ENCODE measurements at regions not wholly inside any gene's neighbourhood (a gene's known extent, or its start where the extent isn't known, plus 50 kb on each side); places are given as distances from the start of the nearest gene placed in this dataset.

DNA sequence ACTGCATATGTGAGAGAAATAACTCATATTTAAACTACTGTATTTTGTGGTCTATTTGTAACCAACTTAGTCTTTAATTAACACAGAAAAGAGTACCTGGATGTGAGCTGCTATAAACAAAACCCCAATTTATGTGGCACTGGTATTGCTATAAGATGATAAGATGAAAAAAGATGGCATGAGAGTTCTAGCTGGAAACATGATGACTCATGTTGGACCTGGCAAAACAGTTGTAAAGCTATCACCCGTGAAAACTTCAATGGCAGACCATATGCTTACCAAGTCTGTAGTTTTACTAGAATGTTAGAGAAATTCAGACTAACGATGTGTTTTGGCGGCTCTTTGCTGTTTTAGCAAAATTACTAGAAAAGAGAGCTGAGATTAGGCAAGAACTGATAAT lies 69.6 kb upstream of the PCDH9 start:
- DNase-seq: no peak

DNA sequence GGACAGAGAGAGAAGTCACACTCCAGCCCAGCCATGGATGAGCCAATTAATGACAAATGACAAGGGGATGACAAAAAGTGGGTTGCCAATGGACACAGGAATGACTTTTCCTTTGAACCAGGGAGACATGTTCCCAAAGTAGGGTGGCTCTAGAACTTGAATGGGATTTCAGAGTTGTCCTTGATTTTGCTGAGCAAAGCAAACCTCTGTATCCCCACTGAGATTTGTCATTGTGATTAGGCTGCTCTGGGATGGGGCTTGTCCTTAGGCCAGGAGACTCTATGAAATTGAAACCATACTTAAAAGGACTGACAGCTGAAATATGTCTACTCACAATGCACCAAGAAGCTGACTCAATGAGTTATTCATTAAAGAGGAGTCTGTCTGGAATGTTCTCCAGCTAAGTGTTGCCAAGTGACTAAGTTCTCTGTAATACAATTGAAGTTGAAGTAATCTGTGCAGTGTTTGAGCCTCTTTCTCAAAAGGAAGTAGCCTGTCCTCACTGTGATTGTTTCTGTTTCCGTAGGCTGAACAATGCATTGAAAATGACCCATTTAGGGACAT lies 69.0 kb upstream of the PCDH9 start:
- no peak for DNase-seq

DNA sequence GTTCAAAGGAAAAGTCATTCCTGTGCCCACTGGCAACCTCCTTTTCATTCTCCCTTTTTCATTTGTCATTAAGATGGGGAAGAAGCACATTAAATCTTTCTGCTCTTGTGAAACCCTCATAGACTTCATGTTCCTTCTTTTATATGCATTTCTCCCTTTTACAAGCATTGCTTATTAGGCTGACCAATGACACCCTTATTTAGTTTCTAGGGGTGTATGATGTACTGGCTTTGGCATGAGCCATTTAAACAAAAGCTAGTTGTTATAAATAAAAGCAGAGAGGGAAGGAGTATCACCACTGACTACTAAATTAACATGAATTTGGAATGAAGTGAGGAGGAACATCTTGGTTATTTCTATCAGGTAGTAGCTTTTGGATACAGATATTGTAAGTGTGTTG lies 68.2 kb upstream of the PCDH9 start:
- no peak for DNase-seq

DNA sequence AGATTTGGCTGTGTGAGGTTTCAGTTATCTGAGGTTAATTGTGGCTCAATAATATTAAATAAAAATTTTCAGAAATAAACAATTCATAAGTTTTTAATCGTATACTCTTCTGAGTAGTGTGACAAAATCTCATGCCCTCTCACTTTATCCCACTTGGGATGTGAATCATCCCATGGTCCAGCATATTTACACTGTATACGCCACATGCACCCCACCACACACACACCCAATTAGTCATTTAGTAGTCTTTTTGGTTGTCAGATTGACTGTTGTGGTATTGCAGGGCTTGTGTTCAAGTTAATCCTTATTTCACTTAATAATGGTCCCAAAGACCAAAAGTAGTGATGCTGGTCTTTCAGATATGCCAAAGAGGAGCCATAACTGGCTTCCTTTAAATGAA lies 66.4 kb upstream of the PCDH9 start:
- DNase-seq: no peak

DNA sequence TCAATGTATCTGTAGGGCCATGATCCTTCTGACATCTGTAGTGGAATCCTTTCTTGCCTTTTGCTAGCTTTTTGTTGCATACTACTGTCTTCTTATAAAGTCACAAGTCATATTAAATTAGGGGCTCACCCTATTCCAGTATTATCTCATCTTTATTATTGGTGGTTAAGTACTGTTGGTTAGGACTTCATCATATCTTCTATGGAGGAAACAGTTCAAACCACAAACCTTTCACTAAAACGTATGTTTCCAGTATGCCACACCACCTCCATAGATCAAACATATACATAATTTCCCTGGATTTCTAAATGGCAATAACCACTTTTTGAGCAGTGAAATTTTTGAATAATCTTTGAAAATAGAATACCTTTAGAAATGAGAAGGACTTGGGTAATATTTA lies 62.8 kb upstream of the PCDH9 start:
- DNase-seq: no peak

DNA sequence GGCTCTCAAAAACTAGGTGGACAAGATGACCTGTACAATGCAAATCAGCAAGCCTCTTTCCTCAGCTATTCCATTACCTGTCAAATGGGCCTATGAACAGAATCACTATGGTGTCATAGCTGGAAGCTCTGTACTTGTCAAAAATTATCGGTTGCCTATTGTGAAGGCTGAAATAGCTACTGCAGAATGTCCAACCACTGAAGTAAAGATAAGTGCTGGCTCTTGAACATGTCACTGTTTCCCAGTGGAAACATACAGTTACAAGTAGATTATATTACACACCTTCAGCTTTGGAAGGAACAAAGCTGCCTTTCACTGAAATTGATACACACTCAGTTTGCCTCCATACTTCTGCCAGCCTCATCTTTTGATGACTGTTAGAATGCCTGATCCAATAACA lies 55.5 kb upstream of the PCDH9 start:
- DNase-seq: no peak

DNA sequence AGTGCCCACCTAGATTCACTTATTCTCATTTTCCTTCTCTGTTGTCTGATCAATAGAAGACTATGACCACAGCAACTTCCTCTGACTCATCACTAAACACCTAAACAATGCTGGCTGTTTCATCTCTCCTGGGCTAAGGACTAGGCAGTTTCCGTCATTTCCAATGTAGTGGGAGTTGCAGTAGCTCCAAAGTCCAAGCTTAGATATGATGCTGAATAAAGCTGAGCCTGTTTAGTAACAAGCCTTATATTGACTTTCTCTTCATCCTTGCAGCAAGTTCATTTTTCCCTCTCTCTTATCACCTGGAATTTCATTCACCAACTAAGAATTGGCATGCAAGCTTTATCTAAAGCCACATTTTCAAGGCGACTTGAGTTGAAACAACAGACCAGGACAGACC lies 53.5 kb upstream of the PCDH9 start:
- no peak for DNase-seq

DNA sequence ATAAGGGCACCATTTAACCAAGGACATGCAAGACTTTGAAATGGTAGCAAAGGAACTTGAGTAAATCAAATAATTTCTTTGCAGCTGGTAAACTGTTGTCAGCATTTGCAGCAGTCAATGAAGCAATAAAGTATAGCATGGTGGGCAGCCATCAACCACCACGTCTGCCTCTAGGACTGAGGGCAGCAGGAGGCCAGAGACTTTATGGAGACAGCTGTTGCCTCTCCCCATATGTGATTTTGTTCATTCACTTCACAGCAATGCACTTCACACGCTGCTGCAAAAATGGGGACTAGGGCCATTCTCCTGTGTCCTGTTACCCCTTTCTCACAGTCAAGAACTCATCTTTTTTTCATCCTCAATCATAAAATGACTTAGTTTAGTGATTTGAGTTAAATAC lies 51.3 kb upstream of the PCDH9 start:
- DNase-seq: no peak

All from CD4-positive, alpha-beta T cell treated with Interferon alpha-2 for 1 hour (primary cell).